ENCODE measurements at regions not wholly inside any gene's neighbourhood (a gene's known extent, or its start where the extent isn't known, plus 50 kb on each side); places are given as distances from the start of the nearest gene placed in this dataset.

- TF ChIP-seq POLR2A (IDR thresholded peaks at IDR 0.05; ENCODE audit: control extremely low read depth in 1 of 2, low read depth in 2 of 2, low read length in 2 of 2) = no peak
- TF ChIP-seq YY1 (IDR thresholded peaks at IDR 0.05; ENCODE audit: low read depth, low read length) = no peak
- no peak for TF ChIP-seq HDAC6 (IDR thresholded peaks at IDR 0.05; ENCODE audit: low read depth, low read length)
Measured at GRCh38 chr13:53204598-53204997, 176.0 kb downstream of the OLFM4 start.
